OCI-LY3 (cell line): ENCODE measurements at regions not wholly inside any gene's neighbourhood (a gene's known extent, or its start where the extent isn't known, plus 50 kb on each side); places are given as distances from the start of the nearest gene placed in this dataset.

Experiments
- CTCF ChIP-seq: fragments of 200-600, 300-600 bp; sonication (generic); IDR thresholded peaks from 2 replicates; pipeline ENCODE4 v1.5.1; 2014; ENCODE audit warnings: antibody characterized with exemption, low read length, low read depth
- EZH2phosphoT487 ChIP-seq: fragments of 200-600 bp; shearing (Covaris generic); IDR thresholded peaks from 2 replicates; pipeline ENCODE4 v1.6.1; 2018; ENCODE audit warnings: antibody characterized with exemption, mixed run types, low read depth

GRCh38 chr5:152649609-152650008 is 244.5 kb upstream of the NMUR2 start:
- TF ChIP-seq EZH2phosphoT487, result no peak
- TF ChIP-seq CTCF, result no peak
